ENCODE measurements at regions not wholly inside any gene's neighbourhood (a gene's known extent, or its start where the extent isn't known, plus 50 kb on each side); places are given as distances from the start of the nearest gene placed in this dataset.
A peak's percentile ranks its signal among the peaks of the same experiment; 100 is the strongest.

DNA sequence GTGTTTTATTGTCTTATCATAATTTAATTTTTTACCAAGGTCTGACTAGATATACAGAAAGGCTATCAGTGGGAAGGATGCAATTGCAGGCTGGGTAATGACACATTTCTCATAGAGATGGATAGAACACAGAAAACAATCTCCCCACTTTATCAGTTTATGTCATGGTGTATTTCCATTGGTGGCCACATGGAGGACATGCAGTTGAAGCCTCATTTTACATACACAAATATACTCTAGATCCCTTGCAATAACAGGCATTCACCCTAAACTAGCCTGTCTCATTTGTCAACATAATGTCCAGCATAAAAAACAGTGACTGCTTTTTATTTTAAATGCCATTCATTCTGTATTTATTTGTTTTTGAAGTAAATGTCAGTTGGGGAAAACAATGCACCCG is 526.3 kb downstream of the GABRG2 start:
- Histone ChIP-seq H3K9me3 (ENCODE audit: control insufficient read depth, insufficient read depth, low read depth, low read length) (no peaks in the 10 kb centered on the region; the same call in 1 of the 2 replicates), H3K4me3 (ENCODE audit: low read depth in 2 of 2, low read length in 2 of 2) (no peak overlapping the region), H3K36me3 (ENCODE audit: control insufficient read depth, insufficient read depth, low read length) (no peaks in the 10 kb centered on the region), H3K27ac (ENCODE audit: low read length) (no peak overlapping the region), H3K4me1 (ENCODE audit: control insufficient read depth, insufficient read depth, low read length) (no peaks in the 10 kb centered on the region), H3K27me3 (ENCODE audit: control insufficient read depth, insufficient read depth, low read length) (no peaks in the 10 kb centered on the region)
- no peak for TF ChIP-seq POLR2AphosphoS5 (IDR thresholded peaks at IDR 0.05; ENCODE audit: low read depth, low read length)
- TF ChIP-seq, protein P1, sequence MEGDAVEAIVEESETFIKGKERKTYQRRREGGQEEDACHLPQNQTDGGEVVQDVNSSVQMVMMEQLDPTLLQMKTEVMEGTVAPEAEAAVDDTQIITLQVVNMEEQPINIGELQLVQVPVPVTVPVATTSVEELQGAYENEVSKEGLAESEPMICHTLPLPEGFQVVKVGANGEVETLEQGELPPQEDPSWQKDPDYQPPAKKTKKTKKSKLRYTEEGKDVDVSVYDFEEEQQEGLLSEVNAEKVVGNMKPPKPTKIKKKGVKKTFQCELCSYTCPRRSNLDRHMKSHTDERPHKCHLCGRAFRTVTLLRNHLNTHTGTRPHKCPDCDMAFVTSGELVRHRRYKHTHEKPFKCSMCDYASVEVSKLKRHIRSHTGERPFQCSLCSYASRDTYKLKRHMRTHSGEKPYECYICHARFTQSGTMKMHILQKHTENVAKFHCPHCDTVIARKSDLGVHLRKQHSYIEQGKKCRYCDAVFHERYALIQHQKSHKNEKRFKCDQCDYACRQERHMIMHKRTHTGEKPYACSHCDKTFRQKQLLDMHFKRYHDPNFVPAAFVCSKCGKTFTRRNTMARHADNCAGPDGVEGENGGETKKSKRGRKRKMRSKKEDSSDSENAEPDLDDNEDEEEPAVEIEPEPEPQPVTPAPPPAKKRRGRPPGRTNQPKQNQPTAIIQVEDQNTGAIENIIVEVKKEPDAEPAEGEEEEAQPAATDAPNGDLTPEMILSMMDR (IDR thresholded peaks at IDR 0.05) = peak; percentile 15; the same call in 1 of the 2 replicates
- no peak for TF ChIP-seq TCF7L2 (IDR thresholded peaks at IDR 0.05; ENCODE audit: low read depth, low read length)
- TF ChIP-seq, protein P2, sequence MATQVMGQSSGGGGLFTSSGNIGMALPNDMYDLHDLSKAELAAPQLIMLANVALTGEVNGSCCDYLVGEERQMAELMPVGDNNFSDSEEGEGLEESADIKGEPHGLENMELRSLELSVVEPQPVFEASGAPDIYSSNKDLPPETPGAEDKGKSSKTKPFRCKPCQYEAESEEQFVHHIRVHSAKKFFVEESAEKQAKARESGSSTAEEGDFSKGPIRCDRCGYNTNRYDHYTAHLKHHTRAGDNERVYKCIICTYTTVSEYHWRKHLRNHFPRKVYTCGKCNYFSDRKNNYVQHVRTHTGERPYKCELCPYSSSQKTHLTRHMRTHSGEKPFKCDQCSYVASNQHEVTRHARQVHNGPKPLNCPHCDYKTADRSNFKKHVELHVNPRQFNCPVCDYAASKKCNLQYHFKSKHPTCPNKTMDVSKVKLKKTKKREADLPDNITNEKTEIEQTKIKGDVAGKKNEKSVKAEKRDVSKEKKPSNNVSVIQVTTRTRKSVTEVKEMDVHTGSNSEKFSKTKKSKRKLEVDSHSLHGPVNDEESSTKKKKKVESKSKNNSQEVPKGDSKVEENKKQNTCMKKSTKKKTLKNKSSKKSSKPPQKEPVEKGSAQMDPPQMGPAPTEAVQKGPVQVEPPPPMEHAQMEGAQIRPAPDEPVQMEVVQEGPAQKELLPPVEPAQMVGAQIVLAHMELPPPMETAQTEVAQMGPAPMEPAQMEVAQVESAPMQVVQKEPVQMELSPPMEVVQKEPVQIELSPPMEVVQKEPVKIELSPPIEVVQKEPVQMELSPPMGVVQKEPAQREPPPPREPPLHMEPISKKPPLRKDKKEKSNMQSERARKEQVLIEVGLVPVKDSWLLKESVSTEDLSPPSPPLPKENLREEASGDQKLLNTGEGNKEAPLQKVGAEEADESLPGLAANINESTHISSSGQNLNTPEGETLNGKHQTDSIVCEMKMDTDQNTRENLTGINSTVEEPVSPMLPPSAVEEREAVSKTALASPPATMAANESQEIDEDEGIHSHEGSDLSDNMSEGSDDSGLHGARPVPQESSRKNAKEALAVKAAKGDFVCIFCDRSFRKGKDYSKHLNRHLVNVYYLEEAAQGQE (IDR thresholded peaks at IDR 0.05; ENCODE audit: insufficient read depth in 1 of 2, low read depth in 2 of 2, low read length in 1 of 2) = no peak
- TF ChIP-seq SIN3A (IDR thresholded peaks at IDR 0.05; ENCODE audit: borderline replicate concordance, insufficient read depth, low read depth, low read length) = no peak
- in situ Hi-C loops (cut with HindIII; ENCODE audit: low pct_unique_long_range_greater_than_20kb, low sequenced_read_pairs) (no loop called here), intact Hi-C loops (cut with micrococcal nuclease; ENCODE audit: unreplicated experiment) (no loop called here)
- no peak for DNase-seq (ENCODE audit: low read depth, low spot score)
- ChIA-PET POLR2A (no interaction called here), CTCF (no interaction called here)
- no peak for ATAC-seq
- no TSS peak for BruUV-seq (replicated peaks)

DNA sequence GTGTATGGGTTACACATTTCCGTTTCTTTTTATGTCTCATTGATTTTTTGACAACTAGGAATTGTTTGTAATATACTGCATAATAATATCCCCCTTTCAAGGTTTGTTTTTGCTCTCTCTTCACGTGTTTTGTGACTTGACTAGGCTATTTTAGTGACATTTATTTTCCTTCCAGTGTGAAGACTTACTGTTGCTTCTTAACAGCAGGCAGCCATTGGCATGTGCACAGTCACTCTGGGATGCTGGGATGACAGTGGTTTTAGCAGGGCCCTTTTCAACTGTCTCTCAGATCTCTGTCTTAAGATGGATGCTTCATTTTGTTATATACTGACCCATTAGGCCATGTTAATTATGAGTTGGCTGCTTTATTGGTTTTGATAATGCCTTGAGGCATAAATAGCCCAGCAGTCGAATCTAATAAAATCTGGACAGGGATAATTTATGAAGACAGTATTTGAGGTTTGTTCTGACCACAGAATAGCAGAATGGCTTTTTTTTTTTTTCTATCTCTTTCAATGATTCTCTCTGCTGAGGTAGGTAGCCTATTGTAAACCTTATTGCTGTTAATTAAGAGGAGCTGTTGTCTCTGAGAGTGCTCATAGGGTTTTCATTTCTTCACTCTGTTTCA is 536.0 kb downstream of the GABRG2 start:
- DNase-seq (ENCODE audit: low read depth, low spot score) (no peak), ATAC-seq (no peak)
- no peak overlapping the region for H3K4me3 ChIP-seq (ENCODE audit: low read depth in 2 of 2, low read length in 2 of 2)
- TF ChIP-seq, protein P2 (IDR thresholded peaks at IDR 0.05; ENCODE audit: insufficient read depth in 1 of 2, low read depth in 2 of 2, low read length in 1 of 2) = no peak
- TF ChIP-seq, protein P1 (IDR thresholded peaks at IDR 0.05) = no peak
- no peak for TF ChIP-seq TCF7L2 (IDR thresholded peaks at IDR 0.05; ENCODE audit: low read depth, low read length)
- in situ Hi-C loops (cut with HindIII; ENCODE audit: low pct_unique_long_range_greater_than_20kb, low sequenced_read_pairs) (no loop called here), intact Hi-C loops (cut with micrococcal nuclease; ENCODE audit: unreplicated experiment) (no loop called here)
- H3K27ac ChIP-seq (ENCODE audit: low read length) = no peak overlapping the region
- H3K9me3 ChIP-seq (ENCODE audit: control insufficient read depth, insufficient read depth, low read depth, low read length) = 0 out of 2 replicates have a peak, but pooled peaks cover 3% of the 10 kb centered on the region
- H3K27me3 ChIP-seq (ENCODE audit: control insufficient read depth, insufficient read depth, low read length) = no peaks in the 10 kb centered on the region
- ChIA-PET CTCF (no interaction called here), POLR2A (no interaction called here)
- no peaks in the 10 kb centered on the region for H3K36me3 ChIP-seq (ENCODE audit: control insufficient read depth, insufficient read depth, low read length)
- BruUV-seq (replicated peaks) = no TSS peak
- no peaks in the 10 kb centered on the region for H3K4me1 ChIP-seq (ENCODE audit: control insufficient read depth, insufficient read depth, low read length)

All from Panc1 (cell line).